Tibial artery (tissue), 4 donors: ENCODE measurements at regions not wholly inside any gene's neighbourhood (a gene's known extent, or its start where the extent isn't known, plus 50 kb on each side); places are given as distances from the start of the nearest gene placed in this dataset.

ENCODE experiments used
- DNase-seq, 2 donors: peaks; one replicate each; pipeline ENCODE4 v3.0.0-alpha.2; 2019
- H3K27ac ChIP-seq, 2 donors: fragments of 200-600 bp; sonication (generic) in 1 of 2; 1 replicate in 1 of 2; 2 replicates in 1 of 2; pipeline ENCODE4 v1.5.1; 2018 to 2019; ENCODE audit warnings: mild to moderate bottlenecking in 1 of 2
- H3K27me3 ChIP-seq, 2 donors: fragments of 200-600 bp; sonication (generic) in 1 of 2; one replicate each; pipeline versions ENCODE4 v1.5.1 to v1.6.0; 2016 to 2019
- H3K36me3 ChIP-seq, 3 donors: fragments of 200-600 bp; sonication (generic) in 2 of 3; one replicate each; pipeline ENCODE4 v1.5.1; 2016 to 2019; ENCODE audit warnings: mild to moderate bottlenecking in 2 of 3
- H3K4me1 ChIP-seq, 4 donors: fragments of 200-600 bp; sonication (generic) in 2 of 4; 1 replicate in 3 of 4; 2 replicates in 1 of 4; pipeline ENCODE4 v1.5.1; 2016 to 2019
- H3K4me3 ChIP-seq, 2 donors: fragments of 200-600 bp; sonication (generic) in 1 of 2; 1 replicate in 1 of 2; 2 replicates in 1 of 2; pipeline ENCODE4 v1.5.1; 2018 to 2019; ENCODE audit warnings: mild to moderate bottlenecking in 2 of 2
- H3K9me3 ChIP-seq, 3 donors: fragments of 200-600 bp; sonication (generic) in 1 of 3; one replicate each; pipeline ENCODE4 v1.5.1; 2016 to 2019
- intact Hi-C: fragments of 100-400 bp; cut with DNase I; formaldehyde crosslinking; loops from one replicate; pipeline ENCODE4 v1.15.0; 2023; ENCODE audit warnings: low total_unique reads
- TF ChIP-seq, protein P1 (sequence below), 2 experiments: fragments of 200-600 bp in 1 of 2; fragments of 450-650 bp in 1 of 2; IDR thresholded peaks; one replicate each; pipeline ENCODE4 v1.5.1; 2017 to 2019; ENCODE audit warnings: antibody characterized with exemption in 2 of 2, mild to moderate bottlenecking in 1 of 2, moderate library complexity in 1 of 2

DNA sequence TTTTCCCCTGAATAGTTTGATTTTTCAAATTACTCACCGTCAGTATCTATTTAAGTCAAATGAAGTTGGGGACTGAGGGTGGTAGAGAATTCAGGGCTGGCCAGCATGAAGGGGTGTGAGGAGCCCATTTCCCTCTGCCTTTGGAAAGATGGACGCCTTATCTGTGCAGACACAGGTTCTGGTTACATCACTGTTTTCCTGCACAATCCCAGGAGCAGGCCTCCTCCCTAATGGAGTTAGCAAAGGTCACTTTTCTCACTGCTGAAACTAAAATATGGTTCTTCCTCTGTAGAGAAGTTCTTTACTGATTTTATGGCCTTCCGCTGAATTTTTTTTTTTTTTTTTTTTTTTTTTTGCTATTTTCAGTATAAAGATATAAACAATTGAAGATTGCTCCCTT is 69.1 kb downstream of the FOXD1 start:
- H3K4me3 ChIP-seq: no peak overlapping the region
- intact Hi-C loops: no loop called here
- TF ChIP-seq, protein P1, sequence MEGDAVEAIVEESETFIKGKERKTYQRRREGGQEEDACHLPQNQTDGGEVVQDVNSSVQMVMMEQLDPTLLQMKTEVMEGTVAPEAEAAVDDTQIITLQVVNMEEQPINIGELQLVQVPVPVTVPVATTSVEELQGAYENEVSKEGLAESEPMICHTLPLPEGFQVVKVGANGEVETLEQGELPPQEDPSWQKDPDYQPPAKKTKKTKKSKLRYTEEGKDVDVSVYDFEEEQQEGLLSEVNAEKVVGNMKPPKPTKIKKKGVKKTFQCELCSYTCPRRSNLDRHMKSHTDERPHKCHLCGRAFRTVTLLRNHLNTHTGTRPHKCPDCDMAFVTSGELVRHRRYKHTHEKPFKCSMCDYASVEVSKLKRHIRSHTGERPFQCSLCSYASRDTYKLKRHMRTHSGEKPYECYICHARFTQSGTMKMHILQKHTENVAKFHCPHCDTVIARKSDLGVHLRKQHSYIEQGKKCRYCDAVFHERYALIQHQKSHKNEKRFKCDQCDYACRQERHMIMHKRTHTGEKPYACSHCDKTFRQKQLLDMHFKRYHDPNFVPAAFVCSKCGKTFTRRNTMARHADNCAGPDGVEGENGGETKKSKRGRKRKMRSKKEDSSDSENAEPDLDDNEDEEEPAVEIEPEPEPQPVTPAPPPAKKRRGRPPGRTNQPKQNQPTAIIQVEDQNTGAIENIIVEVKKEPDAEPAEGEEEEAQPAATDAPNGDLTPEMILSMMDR (IDR thresholded peaks at IDR 0.05): no peak
- no peaks in the 10 kb centered on the region for H3K36me3 ChIP-seq
- H3K9me3 ChIP-seq: peaks cover 0 to 35% (median 5%) of the 10 kb centered on the region in 3 donors
- peaks cover 0 to 11% (median 9%) of the 10 kb centered on the region in 4 donors for H3K4me1 ChIP-seq
- H3K27me3 ChIP-seq: peaks cover 0 to 33% of the 10 kb centered on the region in 2 donors
- H3K27ac ChIP-seq: no peak overlapping the region
- DNase-seq: no peak

DNA sequence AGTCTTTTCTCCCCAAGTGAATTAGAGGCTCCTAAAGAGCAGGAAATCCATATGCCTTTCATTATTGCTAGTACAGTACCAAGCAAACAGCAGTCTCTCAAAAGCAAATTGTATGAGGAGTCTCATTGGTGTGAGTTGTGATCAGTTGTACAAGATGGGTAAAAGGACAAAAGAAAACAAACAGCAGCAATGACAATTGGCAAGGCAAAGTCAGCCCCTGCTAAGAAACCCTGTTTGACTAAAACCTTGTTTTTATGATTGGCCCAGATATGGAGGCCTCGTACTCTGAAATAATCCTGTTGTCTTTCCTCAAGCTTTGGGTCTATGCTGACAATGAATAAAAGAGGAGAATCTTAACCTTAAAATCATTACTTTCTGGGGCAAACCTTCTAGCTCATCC is 69.8 kb downstream of the FOXD1 start:
- Histone ChIP-seq H3K4me3 (no peak overlapping the region), H3K27ac (no peak overlapping the region), H3K9me3 (peaks cover 0 to 28% (median 5%) of the 10 kb centered on the region in 3 donors), H3K27me3 (peaks cover 0 to 33% of the 10 kb centered on the region in 2 donors), H3K4me1 (peaks cover 0 to 11% (median 9%) of the 10 kb centered on the region in 4 donors), H3K36me3 (no peaks in the 10 kb centered on the region)
- no peak for DNase-seq
- intact Hi-C loops: no loop called here
- TF ChIP-seq, protein P1 (IDR thresholded peaks at IDR 0.05): no peak

DNA sequence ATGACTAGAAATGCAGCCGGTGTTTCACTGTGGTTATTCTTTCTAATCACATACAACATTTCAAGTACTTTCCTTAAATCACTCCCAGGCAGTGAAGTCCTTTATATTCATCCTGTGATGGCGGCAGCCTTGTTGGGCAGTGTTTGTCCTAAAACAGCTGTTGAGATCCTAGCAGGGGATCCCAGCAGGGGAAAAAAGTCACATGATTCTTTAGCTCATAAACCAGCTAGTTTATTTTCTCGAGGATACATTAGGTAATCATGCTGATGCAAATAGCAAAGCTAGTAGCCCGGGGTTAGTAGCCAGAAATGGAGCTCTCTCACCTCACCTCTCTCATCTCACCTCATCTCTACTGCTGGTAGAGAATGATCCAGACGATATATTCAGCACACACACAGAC is 70.5 kb downstream of the FOXD1 start:
- H3K9me3 ChIP-seq: peaks cover 0 to 22% (median 0%) of the 10 kb centered on the region in 3 donors
- no peaks in the 10 kb centered on the region for H3K36me3 ChIP-seq
- H3K27me3 ChIP-seq: peaks cover 0 to 36% of the 10 kb centered on the region in 2 donors
- intact Hi-C loops: no loop called here
- TF ChIP-seq, protein P1 (IDR thresholded peaks at IDR 0.05): no peak
- no peak overlapping the region for H3K27ac ChIP-seq
- no peak for DNase-seq
- H3K4me3 ChIP-seq: no peak overlapping the region
- H3K4me1 ChIP-seq: peaks cover 0 to 11% (median 9%) of the 10 kb centered on the region in 4 donors

DNA sequence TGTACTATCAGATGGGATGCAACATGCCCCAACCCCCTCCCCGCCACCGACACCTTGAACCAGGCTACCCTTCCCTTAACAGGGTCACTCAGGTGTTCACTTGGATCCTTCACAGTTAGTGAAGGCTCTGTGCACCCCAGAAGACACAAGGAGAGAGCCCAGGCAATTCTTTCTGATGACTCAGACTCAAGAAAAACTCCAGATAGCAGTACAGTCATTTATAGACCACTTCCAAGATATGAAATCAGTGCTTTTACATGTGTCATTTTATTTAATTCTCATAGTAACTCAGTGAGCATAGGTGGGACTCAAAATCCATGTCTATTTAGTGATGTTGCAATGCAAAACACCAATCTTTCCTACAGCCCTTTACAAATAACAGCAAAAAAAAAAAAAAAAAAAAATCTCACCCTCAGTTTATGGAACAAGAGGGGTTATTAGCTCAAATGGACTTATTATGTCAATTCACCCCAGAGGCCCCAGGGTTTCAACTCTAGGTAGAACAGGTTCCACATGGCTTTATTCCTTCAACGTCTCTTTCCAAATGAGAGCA is 71.9 kb downstream of the FOXD1 start:
- no peaks in the 10 kb centered on the region for H3K36me3 ChIP-seq
- H3K4me1 ChIP-seq: peaks cover 0 to 4% (median 3%) of the 10 kb centered on the region in 4 donors
- H3K27me3 ChIP-seq: peaks cover 0 to 25% of the 10 kb centered on the region in 2 donors
- no peak for DNase-seq
- H3K9me3 ChIP-seq: peaks cover 0 to 10% (median 0%) of the 10 kb centered on the region in 3 donors
- intact Hi-C loops: no loop called here
- no peak overlapping the region for H3K27ac ChIP-seq
- no peak overlapping the region for H3K4me3 ChIP-seq
- TF ChIP-seq, protein P1 (IDR thresholded peaks at IDR 0.05): no peak

DNA sequence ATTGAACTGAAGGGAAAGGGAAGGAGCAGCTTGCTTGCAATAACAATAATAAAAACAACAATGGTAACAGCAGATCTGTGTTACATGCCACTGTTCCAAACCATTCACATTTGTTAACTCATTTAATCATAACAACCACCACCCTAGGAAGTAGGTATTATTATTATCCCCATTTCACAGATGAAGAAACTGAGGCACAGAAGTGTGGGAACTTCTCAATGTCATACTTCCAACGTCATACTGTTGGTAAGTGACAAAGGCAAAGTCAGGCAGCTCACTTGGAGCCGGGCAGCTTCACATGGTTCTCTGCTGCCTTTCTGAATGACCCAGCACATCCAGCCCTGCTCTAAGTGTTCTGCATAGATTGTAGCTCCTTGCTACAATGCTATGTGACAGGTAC is 72.6 kb downstream of the FOXD1 start:
- no peak overlapping the region for H3K4me3 ChIP-seq
- TF ChIP-seq, protein P1 (IDR thresholded peaks at IDR 0.05): no peak
- no peaks in the 10 kb centered on the region for H3K4me1 ChIP-seq
- H3K36me3 ChIP-seq: no peaks in the 10 kb centered on the region
- H3K27me3 ChIP-seq: peaks cover 0 to 18% of the 10 kb centered on the region in 2 donors
- H3K9me3 ChIP-seq: peaks cover 0 to 8% (median 0%) of the 10 kb centered on the region in 3 donors
- intact Hi-C loops: no loop called here
- no peak overlapping the region for H3K27ac ChIP-seq
- no peak for DNase-seq

DNA sequence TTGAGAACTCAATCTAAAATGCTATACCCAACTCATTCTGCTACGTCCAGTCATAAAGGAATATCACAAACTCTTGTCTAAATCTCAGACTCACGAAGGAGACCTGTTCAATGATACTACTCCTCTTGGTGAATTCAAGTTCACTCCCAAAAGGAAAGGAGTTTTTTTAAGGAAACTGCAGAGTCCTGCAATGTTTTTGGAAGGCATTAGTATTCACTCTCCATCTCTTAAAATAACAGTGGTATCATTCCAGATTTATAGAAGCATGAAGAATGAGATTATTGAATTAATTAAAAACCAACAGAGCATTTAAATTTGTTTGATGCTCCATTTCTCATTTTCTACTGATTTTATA is 73.4 kb downstream of the FOXD1 start:
- TF ChIP-seq, protein P1 (IDR thresholded peaks at IDR 0.05): no peak
- peaks cover 0 to 12% of the 10 kb centered on the region in 2 donors for H3K27me3 ChIP-seq
- DNase-seq: no peak
- H3K4me1 ChIP-seq: no peaks in the 10 kb centered on the region
- H3K4me3 ChIP-seq: no peak overlapping the region
- H3K36me3 ChIP-seq: no peaks in the 10 kb centered on the region
- H3K27ac ChIP-seq: no peak overlapping the region
- H3K9me3 ChIP-seq: peaks cover 0 to under 1% (median 0%) of the 10 kb centered on the region in 3 donors
- intact Hi-C loops: no loop called here
